ENCODE measurements at regions not wholly inside any gene's neighbourhood (a gene's known extent, or its start where the extent isn't known, plus 50 kb on each side); places are given as distances from the start of the nearest gene placed in this dataset.
A peak's percentile ranks its signal among the peaks of the same experiment; 100 is the strongest.
"Not testable (repeated sequence)": the region's sequence is repeated elsewhere in the genome, so short reads cannot be mapped to it uniquely, and the experiment has no call there.

- no peak for ATAC-seq (ENCODE audit: low FRiP score)
- no peak for DNase-seq (ENCODE audit: low spot score)
- TF ChIP-seq CTCF (IDR thresholded peaks at IDR 0.05), result no peak
These were observed 222.8 kb downstream of the PTN start for GRCh38 chr7:137120690-137121089.

DNA sequence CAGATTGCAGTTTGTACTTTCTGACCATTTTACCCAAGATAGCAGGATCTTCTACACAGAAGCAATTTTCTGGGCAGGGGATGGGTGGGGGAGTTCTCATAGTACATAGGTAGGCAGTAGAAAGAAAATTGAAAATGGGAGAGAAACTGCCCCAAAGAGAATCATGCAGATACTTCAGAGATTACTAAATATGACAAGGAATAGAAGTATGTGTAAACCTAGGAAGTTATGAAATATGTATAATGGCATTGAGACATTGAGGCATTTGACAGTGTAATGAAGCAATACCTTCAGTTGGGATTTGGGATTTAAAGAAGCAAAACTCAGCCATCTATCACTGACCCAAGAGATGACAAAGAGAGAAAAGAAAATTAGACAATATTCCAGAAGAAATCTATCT is 233.0 kb downstream of the PTN start:
- no peak for DNase-seq (ENCODE audit: low spot score)
- no peak for TF ChIP-seq CTCF (IDR thresholded peaks at IDR 0.05)
- no peak for ATAC-seq (ENCODE audit: low FRiP score)

GRCh38 chr7:137110091-137110509 is 233.4 kb downstream of the PTN start:
- TF ChIP-seq CTCF (IDR thresholded peaks at IDR 0.05), result no peak
- no peak for DNase-seq (ENCODE audit: low spot score)
- no peak for ATAC-seq (ENCODE audit: low FRiP score)

DNA sequence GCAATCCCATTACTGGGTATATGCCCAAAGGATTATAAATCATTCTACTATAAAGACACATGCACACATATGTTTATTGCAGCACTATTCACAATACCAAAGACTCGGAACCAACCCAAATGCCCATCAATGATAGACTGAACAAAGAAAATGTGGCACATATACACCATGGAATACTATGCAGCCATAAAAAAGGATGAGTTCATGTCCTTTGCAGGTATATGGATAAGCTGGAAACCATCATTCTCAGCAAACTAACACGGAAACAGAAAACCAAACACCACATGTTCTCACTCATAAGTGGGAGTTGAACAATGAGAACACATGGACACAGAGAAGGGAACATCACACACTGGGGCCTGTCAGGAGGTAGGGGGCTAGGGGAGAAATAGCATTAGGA is 235.7 kb downstream of the PTN start:
- ATAC-seq (ENCODE audit: low FRiP score), result not testable (repeated sequence)

DNA sequence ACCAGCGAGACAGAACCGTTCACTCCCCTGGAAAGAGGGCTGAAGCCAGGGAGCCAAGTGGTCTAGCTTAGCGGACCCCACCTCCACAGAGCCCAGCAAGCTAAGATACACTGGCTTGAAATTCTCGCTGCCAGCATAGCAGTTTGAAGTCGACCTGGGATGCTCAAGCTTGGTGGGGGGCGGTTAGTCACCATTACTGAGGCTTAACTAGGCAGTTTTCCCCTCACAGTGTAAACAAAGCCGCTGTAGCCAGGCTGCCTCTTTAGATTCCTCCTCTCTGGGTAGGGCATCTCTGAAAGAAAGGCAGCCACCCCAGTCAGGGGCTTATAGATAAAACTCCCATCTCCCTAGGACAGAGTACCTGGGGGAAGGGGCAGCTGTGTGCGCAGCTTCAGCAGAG is 235.1 kb downstream of the CHRM2 start:
- ATAC-seq (ENCODE audit: low FRiP score), result not testable (repeated sequence)

More for the DNA sequence above, 235.7 kb downstream of the PTN start:
- DNase-seq (ENCODE audit: low spot score), result not testable (repeated sequence)

GRCh38 chr7:137097111-137097510 is 228.7 kb downstream of the CHRM2 start:
- ATAC-seq (ENCODE audit: low FRiP score), result peak; percentile 57
- TF ChIP-seq CTCF (IDR thresholded peaks at IDR 0.05), result no peak

More for the DNA sequence above, 235.1 kb downstream of the CHRM2 start:
- DNase-seq (ENCODE audit: low spot score), result not testable (repeated sequence)

GRCh38 chr7:137096607-137097006 is 228.2 kb downstream of the CHRM2 start:
- ATAC-seq (ENCODE audit: low FRiP score) (peak; percentile 68), DNase-seq (ENCODE audit: low spot score) (no peak)
- no peak for TF ChIP-seq CTCF (IDR thresholded peaks at IDR 0.05)

More at GRCh38 chr7:137097111-137097510, 228.7 kb downstream of the CHRM2 start:
- DNase-seq (ENCODE audit: low spot score), result no peak

DNA sequence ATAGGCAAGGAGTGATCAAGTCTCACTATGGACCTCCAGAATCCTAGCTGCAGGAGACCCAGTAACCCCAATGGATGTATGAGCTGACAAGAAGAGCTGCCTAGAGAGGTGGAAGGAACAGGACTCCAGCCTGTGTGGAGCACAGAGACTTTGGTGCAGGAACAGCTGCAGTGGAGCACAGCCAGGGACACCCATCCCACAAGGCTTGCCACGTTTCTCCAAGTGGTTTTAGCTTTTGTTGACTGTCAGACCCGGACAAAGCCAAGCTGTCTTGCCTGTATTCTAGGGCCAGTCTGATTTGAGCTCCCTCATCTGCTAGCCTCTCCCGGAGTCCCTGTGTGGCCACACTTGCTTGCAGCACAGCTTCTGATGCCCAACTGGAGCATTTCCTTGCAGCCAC is 224.7 kb downstream of the CHRM2 start:
- TF ChIP-seq CTCF (IDR thresholded peaks at IDR 0.05), result no peak

More for the DNA sequence above, 224.7 kb downstream of the CHRM2 start:
- no peak for ATAC-seq (ENCODE audit: low FRiP score)
- DNase-seq (ENCODE audit: low spot score), result no peak
